ENCODE measurements at regions not wholly inside any gene's neighbourhood (a gene's known extent, or its start where the extent isn't known, plus 50 kb on each side); places are given as distances from the start of the nearest gene placed in this dataset.
A peak's percentile ranks its signal among the peaks of the same experiment; 100 is the strongest.

DNA sequence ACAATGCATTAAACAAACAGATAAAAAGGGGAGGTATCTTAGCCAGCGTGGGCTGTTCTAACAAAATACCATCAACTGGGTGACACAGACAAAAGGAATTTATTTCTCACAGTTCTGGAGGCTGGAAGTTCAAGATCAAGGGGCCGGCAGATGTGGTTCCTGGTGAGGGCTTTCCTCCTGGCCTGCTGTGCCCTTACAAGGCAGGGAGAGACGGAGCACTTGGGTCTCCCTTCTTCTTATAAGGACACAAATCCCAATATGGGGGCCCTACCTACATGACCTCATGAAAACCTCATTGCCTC lies 281.6 kb upstream of the KLF14 start:
- Histone ChIP-seq H3K9ac (ENCODE audit: low read length) (no peak overlapping the region), H3K36me3 (replicated peaks in 1 of 2; ENCODE audit: control extremely low read depth in 1 of 2, control insufficient read depth in 1 of 2, extremely low read depth in 1 of 2, insufficient read depth in 2 of 2, low read length in 1 of 2) (peaks cover 0 to 31% of the 10 kb centered on the region in 2 experiments), H3K27me3 (replicated peaks in 1 of 4; ENCODE audit: control extremely low read depth in 1 of 4, control insufficient read depth in 3 of 4, insufficient read depth in 4 of 4, low read length in 3 of 4) (no peaks in the 10 kb centered on the region), H3K79me2 (ENCODE audit: control insufficient read depth, insufficient read depth, low read length) (peaks cover 99% of the 10 kb centered on the region), H3K4me1 (ENCODE audit: control insufficient read depth in 2 of 2, insufficient read depth in 2 of 2, low read length in 2 of 2) (peaks cover 37 to 40% of the 10 kb centered on the region in 2 donors), H4K20me1 (ENCODE audit: control insufficient read depth, insufficient read depth, low read length, poor library complexity, severe bottlenecking) (peaks cover 86% of the 10 kb centered on the region), H3K4me2 (replicated peaks; ENCODE audit: low read depth, low read length, poor library complexity, severe bottlenecking) (no peak overlapping the region), H3K27ac (ENCODE audit: low read length in 2 of 2) (no peak overlapping the region), H2AFZ (ENCODE audit: insufficient read depth, low read depth, low read length, poor library complexity, severe bottlenecking) (no peak overlapping the region), H3K4me3 (ENCODE audit: control extremely low read depth in 1 of 5, extremely low read depth in 1 of 5, insufficient read depth in 1 of 5, low read depth in 2 of 5, low read length in 4 of 5) (no peak overlapping the region), H3K9me3 (ENCODE audit: control extremely low read depth in 1 of 3, control insufficient read depth in 2 of 3, insufficient read depth in 1 of 3, low read length in 2 of 3) (no peaks in the 10 kb centered on the region)
- H3K27ac Mint-ChIP-seq = no peak overlapping the region
- 100% methylated on average over 2 of the region's 3 CpGs for WGBS (ENCODE audit: insufficient coverage)
- H3K4me3 Mint-ChIP-seq = no peak overlapping the region
- peaks cover 81% of the 10 kb centered on the region for H3K4me1 Mint-ChIP-seq
- ChIA-PET CTCF (no interaction called here), POLR2A (no interaction called here)
- intact Hi-C loops (cut with micrococcal nuclease) = no loop called here
- no peak for TF ChIP-seq EZH2 (IDR thresholded peaks at IDR 0.05; ENCODE audit: borderline replicate concordance, insufficient read depth, low read depth, low read length, poor library complexity, severe bottlenecking)
- TF ChIP-seq, protein P1, sequence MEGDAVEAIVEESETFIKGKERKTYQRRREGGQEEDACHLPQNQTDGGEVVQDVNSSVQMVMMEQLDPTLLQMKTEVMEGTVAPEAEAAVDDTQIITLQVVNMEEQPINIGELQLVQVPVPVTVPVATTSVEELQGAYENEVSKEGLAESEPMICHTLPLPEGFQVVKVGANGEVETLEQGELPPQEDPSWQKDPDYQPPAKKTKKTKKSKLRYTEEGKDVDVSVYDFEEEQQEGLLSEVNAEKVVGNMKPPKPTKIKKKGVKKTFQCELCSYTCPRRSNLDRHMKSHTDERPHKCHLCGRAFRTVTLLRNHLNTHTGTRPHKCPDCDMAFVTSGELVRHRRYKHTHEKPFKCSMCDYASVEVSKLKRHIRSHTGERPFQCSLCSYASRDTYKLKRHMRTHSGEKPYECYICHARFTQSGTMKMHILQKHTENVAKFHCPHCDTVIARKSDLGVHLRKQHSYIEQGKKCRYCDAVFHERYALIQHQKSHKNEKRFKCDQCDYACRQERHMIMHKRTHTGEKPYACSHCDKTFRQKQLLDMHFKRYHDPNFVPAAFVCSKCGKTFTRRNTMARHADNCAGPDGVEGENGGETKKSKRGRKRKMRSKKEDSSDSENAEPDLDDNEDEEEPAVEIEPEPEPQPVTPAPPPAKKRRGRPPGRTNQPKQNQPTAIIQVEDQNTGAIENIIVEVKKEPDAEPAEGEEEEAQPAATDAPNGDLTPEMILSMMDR (IDR thresholded peaks at IDR 0.05) = no peak
- no peaks in the 10 kb centered on the region for H3K27me3 Mint-ChIP-seq
- ATAC-seq (ENCODE audit: low read depth) (no peak), DNase-seq (no peak)
- no peaks in the 10 kb centered on the region for H3K9me3 Mint-ChIP-seq (ENCODE audit: insufficient read depth)

DNA sequence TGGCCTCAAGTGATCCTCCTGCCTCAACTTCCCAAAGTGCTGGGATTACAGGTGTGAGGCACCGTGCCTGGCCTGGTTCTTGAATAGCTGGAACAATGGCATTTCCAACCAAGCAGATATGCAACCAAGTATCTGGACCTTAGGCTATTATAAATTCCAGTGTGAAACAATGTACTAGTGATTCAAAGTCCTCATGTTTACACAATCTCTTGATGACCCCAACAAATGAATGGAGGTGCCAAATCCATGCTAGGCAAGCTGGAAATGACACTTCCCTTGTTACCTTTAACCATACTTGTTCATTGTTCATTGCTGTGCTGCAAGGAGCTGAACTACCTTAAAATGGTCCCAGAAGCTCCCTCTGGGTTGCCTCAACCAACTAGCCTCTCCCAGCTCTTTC lies 282.2 kb upstream of the KLF14 start:
- no peaks in the 10 kb centered on the region for H3K9me3 Mint-ChIP-seq (ENCODE audit: insufficient read depth)
- Histone ChIP-seq H3K36me3 (replicated peaks in 1 of 2; ENCODE audit: control extremely low read depth in 1 of 2, control insufficient read depth in 1 of 2, extremely low read depth in 1 of 2, insufficient read depth in 2 of 2, low read length in 1 of 2) (peaks cover 0 to 31% of the 10 kb centered on the region in 2 experiments), H3K4me3 (ENCODE audit: control extremely low read depth in 1 of 5, extremely low read depth in 1 of 5, insufficient read depth in 1 of 5, low read depth in 2 of 5, low read length in 4 of 5) (no peak overlapping the region), H3K79me2 (ENCODE audit: control insufficient read depth, insufficient read depth, low read length) (peaks cover 100% of the 10 kb centered on the region), H3K4me1 (ENCODE audit: control insufficient read depth in 2 of 2, insufficient read depth in 2 of 2, low read length in 2 of 2) (peaks cover 37 to 40% of the 10 kb centered on the region in 2 donors), H3K9me3 (ENCODE audit: control extremely low read depth in 1 of 3, control insufficient read depth in 2 of 3, insufficient read depth in 1 of 3, low read length in 2 of 3) (no peaks in the 10 kb centered on the region), H3K27ac (ENCODE audit: low read length in 2 of 2) (peak overlapping the region in 1 of 2 donors; percentile 1), H3K9ac (ENCODE audit: low read length) (no peak overlapping the region), H4K20me1 (ENCODE audit: control insufficient read depth, insufficient read depth, low read length, poor library complexity, severe bottlenecking) (peaks cover 91% of the 10 kb centered on the region), H3K27me3 (replicated peaks in 1 of 4; ENCODE audit: control extremely low read depth in 1 of 4, control insufficient read depth in 3 of 4, insufficient read depth in 4 of 4, low read length in 3 of 4) (no peaks in the 10 kb centered on the region), H3K4me2 (replicated peaks; ENCODE audit: low read depth, low read length, poor library complexity, severe bottlenecking) (no peak overlapping the region), H2AFZ (ENCODE audit: insufficient read depth, low read depth, low read length, poor library complexity, severe bottlenecking) (no peak overlapping the region)
- ATAC-seq (ENCODE audit: low read depth) = no peak
- no peak overlapping the region for H3K4me3 Mint-ChIP-seq
- no peaks in the 10 kb centered on the region for H3K27me3 Mint-ChIP-seq
- intact Hi-C loops (cut with micrococcal nuclease) = loop anchor here (1.0 to 2.0 kb wide), 2 partner anchors 10 to 13 kb away; no protein-coding TSS in a partner anchor
- no peak for DNase-seq
- H3K4me1 Mint-ChIP-seq = peaks cover 80% of the 10 kb centered on the region
- CTCF ChIA-PET = interaction anchor here (1.0 to 1.9 kb wide), 3 partner anchors 8 to 119 kb away, joined by 4 to 7 read pairs (median 6); no protein-coding TSS in a partner anchor
- no CpG with 5 or more reads among the region's 1 CpG for WGBS (ENCODE audit: insufficient coverage)
- TF ChIP-seq, protein P1 (IDR thresholded peaks at IDR 0.05) = no peak
- TF ChIP-seq EZH2 (IDR thresholded peaks at IDR 0.05; ENCODE audit: borderline replicate concordance, insufficient read depth, low read depth, low read length, poor library complexity, severe bottlenecking) = no peak
- POLR2A ChIA-PET = interaction anchor here (0.6 kb wide), 1 partner anchor 61 kb away, joined by 8 read pairs; no protein-coding TSS in a partner anchor
- no peak overlapping the region for H3K27ac Mint-ChIP-seq

Data from B cell (primary cell).